ENCODE measurements at regions not wholly inside any gene's neighbourhood (a gene's known extent, or its start where the extent isn't known, plus 50 kb on each side); places are given as distances from the start of the nearest gene placed in this dataset.

DNA sequence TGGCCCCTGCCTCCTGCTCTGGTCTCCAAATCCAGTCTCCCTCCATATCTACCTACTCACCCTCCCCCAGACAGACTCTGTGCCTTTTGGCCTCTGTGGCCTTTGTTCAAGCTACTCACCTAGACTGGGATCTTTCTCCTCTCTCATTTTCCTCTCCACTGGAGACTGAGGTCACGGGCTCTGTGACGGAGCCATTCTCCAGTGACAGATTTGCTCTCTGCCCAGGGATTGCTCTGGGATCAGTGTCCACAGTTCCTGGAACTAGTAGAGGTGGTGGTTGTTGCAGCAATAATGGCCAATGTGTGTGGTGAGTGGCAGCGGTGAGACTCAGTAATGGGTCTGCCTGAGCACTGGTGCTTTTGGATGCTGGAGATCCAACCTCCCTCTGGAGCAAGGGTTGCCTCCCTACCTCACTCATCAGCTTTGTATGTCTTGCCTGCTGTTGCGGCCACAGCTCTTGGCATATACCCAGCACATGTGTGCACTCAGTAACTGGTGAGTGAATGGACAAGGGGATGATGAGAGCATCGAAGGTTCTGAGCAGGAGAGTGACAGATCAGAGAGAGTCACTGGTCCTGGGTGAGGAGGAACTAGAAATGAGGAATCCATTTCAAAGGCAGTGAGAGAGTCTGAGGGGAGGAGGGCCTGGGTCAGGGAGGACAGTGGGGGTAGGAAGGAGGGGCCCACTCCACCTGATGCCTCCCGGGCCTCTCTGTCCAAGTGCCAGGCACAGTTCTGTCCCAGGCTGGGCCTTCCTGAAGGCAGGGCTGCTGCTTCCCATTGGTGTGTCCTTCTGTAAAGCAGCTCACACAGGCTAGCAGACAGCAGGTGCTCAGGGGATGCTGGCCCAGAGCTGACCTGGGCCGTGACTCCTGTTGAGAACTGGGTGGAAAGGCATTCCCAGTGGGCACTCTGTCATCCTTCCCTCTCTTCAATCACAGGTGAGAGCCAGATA, 96.5 kb upstream of the PITX1 start:
- Histone ChIP-seq H4K8ac (ENCODE audit: low read depth, low read length) (no peak overlapping the region), H2AK5ac (ENCODE audit: low read depth, low read length) (no peak overlapping the region), H3K79me1 (ENCODE audit: low read depth, low read length) (no peaks in the 10 kb centered on the region), H3K36me3 (replicated peaks in 1 of 2; ENCODE audit: control insufficient read depth in 2 of 2, insufficient read depth in 2 of 2, low read length in 2 of 2) (no peaks in the 10 kb centered on the region), H2BK15ac (ENCODE audit: low read length) (no peak overlapping the region), H4K91ac (ENCODE audit: low read depth, low read length, poor library complexity) (no peak overlapping the region), H3K23ac (ENCODE audit: low read depth, low read length, poor library complexity) (no peak overlapping the region), H3K4me2 (ENCODE audit: insufficient read depth, low read length, poor library complexity, severe bottlenecking) (no peak overlapping the region), H2BK120ac (ENCODE audit: low read depth, low read length) (no peak overlapping the region), H3K9ac (ENCODE audit: low read depth, low read length, poor library complexity) (no peak overlapping the region), H3K14ac (ENCODE audit: low read length) (no peak overlapping the region), H3K27me3 (ENCODE audit: control insufficient read depth in 3 of 3, insufficient read depth in 3 of 3, low read depth in 1 of 3, low read length in 3 of 3) (peaks cover 0 to 31% (median 0%) of the 10 kb centered on the region in 3 experiments), H2BK12ac (ENCODE audit: low read length) (no peak overlapping the region), H3K4me1 (ENCODE audit: control insufficient read depth in 2 of 2, insufficient read depth in 1 of 2, low read depth in 1 of 2, low read length in 2 of 2) (peaks cover 0 to 9% of the 10 kb centered on the region in 2 donors), H2AFZ (ENCODE audit: low read length) (no peak overlapping the region), H3K27ac (replicated peaks; ENCODE audit: low read length) (no peak overlapping the region), H3K18ac (ENCODE audit: low read length) (peak overlapping the region; percentile 15), H3K4ac (ENCODE audit: low read length) (no peak overlapping the region), H2BK5ac (ENCODE audit: low read length) (no peak overlapping the region), H3K9me3 (replicated peaks in 1 of 2; ENCODE audit: control insufficient read depth in 2 of 2, insufficient read depth in 1 of 2, low read depth in 1 of 2, low read length in 2 of 2) (no peaks in the 10 kb centered on the region), H3K4me3 (ENCODE audit: low read length in 2 of 2) (no peak overlapping the region)
- no CpG with 5 or more reads among the region's 7 CpGs for WGBS, 2 donors (ENCODE audit: extremely low coverage in 2 of 2, insufficient read length in 2 of 2, insufficient replicate concordance in 1 of 2)
- DNase-seq (ENCODE audit: low spot score), result no peak

DNA sequence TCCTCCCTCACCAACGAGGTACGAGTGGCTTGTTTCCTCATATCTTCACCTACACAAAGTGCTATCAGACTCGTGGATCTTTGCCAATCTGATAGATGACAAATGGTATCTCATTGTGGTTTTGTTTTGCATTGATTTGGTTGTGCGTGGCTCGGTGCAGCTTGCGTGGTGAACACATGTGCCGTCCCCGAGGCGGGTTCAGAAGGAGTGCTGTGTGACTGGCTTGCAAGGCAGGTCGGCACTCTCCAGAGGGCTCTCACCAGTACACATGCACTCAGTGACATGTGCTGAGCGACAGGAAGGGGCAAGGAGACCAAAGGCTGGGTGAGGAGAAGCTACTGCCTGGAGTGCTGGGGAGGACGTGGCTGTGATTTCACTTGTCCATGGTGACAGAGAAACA, 95.3 kb upstream of the PITX1 start:
- peak overlapping the region; percentile 51 for H3K9ac ChIP-seq (ENCODE audit: low read depth, low read length, poor library complexity)
- WGBS, 2 donors (ENCODE audit: extremely low coverage in 2 of 2, insufficient read length in 2 of 2, insufficient replicate concordance in 1 of 2), result no CpG with 5 or more reads among the region's 12 CpGs
- no peaks in the 10 kb centered on the region for H3K79me1 ChIP-seq (ENCODE audit: low read depth, low read length)
- peaks cover 0 to 25% (median 0%) of the 10 kb centered on the region in 3 experiments for H3K27me3 ChIP-seq (ENCODE audit: control insufficient read depth in 3 of 3, insufficient read depth in 3 of 3, low read depth in 1 of 3, low read length in 3 of 3)
- H2BK120ac ChIP-seq (ENCODE audit: low read depth, low read length), result no peak overlapping the region
- H3K14ac ChIP-seq (ENCODE audit: low read length), result peak overlapping the region; percentile 76
- no peak overlapping the region for H3K4me2 ChIP-seq (ENCODE audit: insufficient read depth, low read length, poor library complexity, severe bottlenecking)
- H3K27ac ChIP-seq (replicated peaks; ENCODE audit: low read length), result no peak overlapping the region
- DNase-seq (ENCODE audit: low spot score), result no peak
- H3K36me3 ChIP-seq (replicated peaks in 1 of 2; ENCODE audit: control insufficient read depth in 2 of 2, insufficient read depth in 2 of 2, low read length in 2 of 2), result no peaks in the 10 kb centered on the region
- no peak overlapping the region for H2AFZ ChIP-seq (ENCODE audit: low read length)
- H3K4me3 ChIP-seq (ENCODE audit: low read length in 2 of 2), result peak overlapping the region in 1 of 2 donors; percentile 32
- no peak overlapping the region for H3K4ac ChIP-seq (ENCODE audit: low read length)
- no peak overlapping the region for H4K8ac ChIP-seq (ENCODE audit: low read depth, low read length)
- no peaks in the 10 kb centered on the region for H3K9me3 ChIP-seq (replicated peaks in 1 of 2; ENCODE audit: control insufficient read depth in 2 of 2, insufficient read depth in 1 of 2, low read depth in 1 of 2, low read length in 2 of 2)
- H2BK12ac ChIP-seq (ENCODE audit: low read length), result peak overlapping the region; percentile 27
- H3K18ac ChIP-seq (ENCODE audit: low read length), result peak overlapping the region; percentile 81
- peak overlapping the region; percentile 30 for H3K23ac ChIP-seq (ENCODE audit: low read depth, low read length, poor library complexity)
- no peak overlapping the region for H2AK5ac ChIP-seq (ENCODE audit: low read depth, low read length)
- no peak overlapping the region for H4K91ac ChIP-seq (ENCODE audit: low read depth, low read length, poor library complexity)
- H2BK5ac ChIP-seq (ENCODE audit: low read length), result no peak overlapping the region
- H3K4me1 ChIP-seq (ENCODE audit: control insufficient read depth in 2 of 2, insufficient read depth in 1 of 2, low read depth in 1 of 2, low read length in 2 of 2), result peaks cover 0 to 12% of the 10 kb centered on the region in 2 donors
- H2BK15ac ChIP-seq (ENCODE audit: low read length), result peak overlapping the region; percentile 81

DNA sequence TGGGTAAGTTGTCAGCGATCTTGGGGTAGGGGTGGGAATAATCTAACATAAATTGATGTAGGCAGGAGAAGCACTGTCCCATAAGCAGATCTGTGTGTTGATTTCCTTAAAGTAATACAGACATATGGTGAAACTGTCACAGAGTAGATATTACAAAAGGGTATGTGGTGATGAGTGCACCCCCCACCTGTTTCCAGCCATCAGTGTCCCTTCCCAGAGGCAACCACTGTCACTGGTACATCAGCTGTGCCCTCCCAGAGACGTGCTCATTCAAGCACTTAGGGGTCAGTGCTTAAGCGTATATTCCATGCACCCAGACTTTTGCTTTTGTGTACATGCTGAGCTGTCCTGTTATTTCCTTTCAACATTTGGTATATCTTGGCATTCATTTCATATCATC, 94.3 kb upstream of the PITX1 start:
- H3K4ac ChIP-seq (ENCODE audit: low read length), result no peak overlapping the region
- H3K9ac ChIP-seq (ENCODE audit: low read depth, low read length, poor library complexity), result no peak overlapping the region
- H2BK5ac ChIP-seq (ENCODE audit: low read length), result no peak overlapping the region
- no CpG with 5 or more reads among the region's 3 CpGs for WGBS, 2 donors (ENCODE audit: extremely low coverage in 2 of 2, insufficient read length in 2 of 2, insufficient replicate concordance in 1 of 2)
- no peak overlapping the region for H2AK5ac ChIP-seq (ENCODE audit: low read depth, low read length)
- H2BK12ac ChIP-seq (ENCODE audit: low read length), result no peak overlapping the region
- H3K4me3 ChIP-seq (ENCODE audit: low read length in 2 of 2), result no peak overlapping the region
- no peaks in the 10 kb centered on the region for H3K9me3 ChIP-seq (replicated peaks in 1 of 2; ENCODE audit: control insufficient read depth in 2 of 2, insufficient read depth in 1 of 2, low read depth in 1 of 2, low read length in 2 of 2)
- no peak overlapping the region for H2BK15ac ChIP-seq (ENCODE audit: low read length)
- peaks cover 0 to 17% of the 10 kb centered on the region in 2 donors for H3K4me1 ChIP-seq (ENCODE audit: control insufficient read depth in 2 of 2, insufficient read depth in 1 of 2, low read depth in 1 of 2, low read length in 2 of 2)
- no peak for DNase-seq (ENCODE audit: low spot score)
- no peaks in the 10 kb centered on the region for H3K79me1 ChIP-seq (ENCODE audit: low read depth, low read length)
- no peak overlapping the region for H3K18ac ChIP-seq (ENCODE audit: low read length)
- H3K14ac ChIP-seq (ENCODE audit: low read length), result no peak overlapping the region
- H3K36me3 ChIP-seq (replicated peaks in 1 of 2; ENCODE audit: control insufficient read depth in 2 of 2, insufficient read depth in 2 of 2, low read length in 2 of 2), result no peaks in the 10 kb centered on the region
- H2AFZ ChIP-seq (ENCODE audit: low read length), result no peak overlapping the region
- H3K23ac ChIP-seq (ENCODE audit: low read depth, low read length, poor library complexity), result no peak overlapping the region
- no peak overlapping the region for H4K91ac ChIP-seq (ENCODE audit: low read depth, low read length, poor library complexity)
- no peak overlapping the region for H3K4me2 ChIP-seq (ENCODE audit: insufficient read depth, low read length, poor library complexity, severe bottlenecking)
- no peak overlapping the region for H2BK120ac ChIP-seq (ENCODE audit: low read depth, low read length)
- no peak overlapping the region for H3K27ac ChIP-seq (replicated peaks; ENCODE audit: low read length)
- H3K27me3 ChIP-seq (ENCODE audit: control insufficient read depth in 3 of 3, insufficient read depth in 3 of 3, low read depth in 1 of 3, low read length in 3 of 3), result peaks cover 0 to 17% (median 0%) of the 10 kb centered on the region in 3 experiments
- no peak overlapping the region for H4K8ac ChIP-seq (ENCODE audit: low read depth, low read length)

DNA sequence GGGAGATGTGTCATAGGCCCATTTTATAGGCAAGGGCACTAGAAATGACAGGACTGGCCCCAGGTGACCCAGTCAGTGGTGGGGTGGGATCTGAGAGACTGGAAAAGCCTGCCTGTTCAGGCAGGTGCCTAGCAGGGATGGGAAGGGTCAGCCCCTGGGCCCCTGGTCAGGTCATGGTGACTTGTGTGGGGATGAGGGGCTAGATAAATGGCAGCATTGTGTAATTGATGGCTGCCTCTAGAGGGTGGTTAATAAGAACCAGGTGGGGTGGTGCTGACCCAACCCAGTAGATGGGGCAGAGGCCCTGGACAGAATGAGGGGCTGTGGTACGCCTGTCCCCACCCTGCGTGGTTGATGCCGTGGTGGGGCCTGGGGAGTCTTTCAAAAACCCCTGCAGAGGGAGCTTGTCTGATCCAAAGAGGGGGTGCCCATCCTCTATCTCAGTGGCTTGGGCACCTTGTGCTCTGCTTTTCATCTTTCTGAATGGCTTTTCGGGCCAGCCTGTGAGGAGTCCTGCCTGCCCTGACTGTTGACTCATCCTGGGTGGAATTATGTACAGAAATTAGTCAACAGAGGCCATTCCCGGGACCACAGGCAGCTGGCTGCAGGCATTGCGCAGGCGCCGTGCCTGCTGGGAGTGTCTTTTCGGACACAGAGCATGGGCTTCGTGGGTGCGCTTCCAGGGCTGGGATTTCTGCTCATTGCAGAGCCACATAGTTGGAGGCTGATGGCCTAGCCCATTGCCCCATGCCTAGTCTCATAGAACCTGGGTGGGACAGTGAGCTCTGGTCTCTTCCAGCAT, 93.6 kb upstream of the PITX1 start:
- no peaks in the 10 kb centered on the region for H3K9me3 ChIP-seq (replicated peaks in 1 of 2; ENCODE audit: control insufficient read depth in 2 of 2, insufficient read depth in 1 of 2, low read depth in 1 of 2, low read length in 2 of 2)
- no peak overlapping the region for H3K27ac ChIP-seq (replicated peaks; ENCODE audit: low read length)
- H3K18ac ChIP-seq (ENCODE audit: low read length), result peak overlapping the region; percentile 29
- H3K36me3 ChIP-seq (replicated peaks in 1 of 2; ENCODE audit: control insufficient read depth in 2 of 2, insufficient read depth in 2 of 2, low read length in 2 of 2), result no peaks in the 10 kb centered on the region
- no peak overlapping the region for H3K23ac ChIP-seq (ENCODE audit: low read depth, low read length, poor library complexity)
- no peak overlapping the region for H3K4ac ChIP-seq (ENCODE audit: low read length)
- peaks cover 0 to 17% of the 10 kb centered on the region in 2 donors for H3K4me1 ChIP-seq (ENCODE audit: control insufficient read depth in 2 of 2, insufficient read depth in 1 of 2, low read depth in 1 of 2, low read length in 2 of 2)
- peak overlapping the region; percentile 34 for H2AK5ac ChIP-seq (ENCODE audit: low read depth, low read length)
- H3K9ac ChIP-seq (ENCODE audit: low read depth, low read length, poor library complexity), result no peak overlapping the region
- no peak overlapping the region for H2BK12ac ChIP-seq (ENCODE audit: low read length)
- peaks cover 0 to 11% (median 0%) of the 10 kb centered on the region in 3 experiments for H3K27me3 ChIP-seq (ENCODE audit: control insufficient read depth in 3 of 3, insufficient read depth in 3 of 3, low read depth in 1 of 3, low read length in 3 of 3)
- H2BK15ac ChIP-seq (ENCODE audit: low read length), result no peak overlapping the region
- H4K8ac ChIP-seq (ENCODE audit: low read depth, low read length), result no peak overlapping the region
- no peak overlapping the region for H2AFZ ChIP-seq (ENCODE audit: low read length)
- no peak overlapping the region for H3K4me2 ChIP-seq (ENCODE audit: insufficient read depth, low read length, poor library complexity, severe bottlenecking)
- H3K4me3 ChIP-seq (ENCODE audit: low read length in 2 of 2), result no peak overlapping the region
- H2BK120ac ChIP-seq (ENCODE audit: low read depth, low read length), result no peak overlapping the region
- H3K79me1 ChIP-seq (ENCODE audit: low read depth, low read length), result no peaks in the 10 kb centered on the region
- H2BK5ac ChIP-seq (ENCODE audit: low read length), result peak overlapping the region; percentile 17
- no CpG with 5 or more reads among the region's 11 CpGs for WGBS, 2 donors (ENCODE audit: extremely low coverage in 2 of 2, insufficient read length in 2 of 2, insufficient replicate concordance in 1 of 2)
- H3K14ac ChIP-seq (ENCODE audit: low read length), result no peak overlapping the region
- H4K91ac ChIP-seq (ENCODE audit: low read depth, low read length, poor library complexity), result no peak overlapping the region
- DNase-seq (ENCODE audit: low spot score), result no peak

All from neuronal stem cell (in vitro differentiated cells).